ENCODE measurements at regions not wholly inside any gene's neighbourhood (a gene's known extent, or its start where the extent isn't known, plus 50 kb on each side); places are given as distances from the start of the nearest gene placed in this dataset.

DNA sequence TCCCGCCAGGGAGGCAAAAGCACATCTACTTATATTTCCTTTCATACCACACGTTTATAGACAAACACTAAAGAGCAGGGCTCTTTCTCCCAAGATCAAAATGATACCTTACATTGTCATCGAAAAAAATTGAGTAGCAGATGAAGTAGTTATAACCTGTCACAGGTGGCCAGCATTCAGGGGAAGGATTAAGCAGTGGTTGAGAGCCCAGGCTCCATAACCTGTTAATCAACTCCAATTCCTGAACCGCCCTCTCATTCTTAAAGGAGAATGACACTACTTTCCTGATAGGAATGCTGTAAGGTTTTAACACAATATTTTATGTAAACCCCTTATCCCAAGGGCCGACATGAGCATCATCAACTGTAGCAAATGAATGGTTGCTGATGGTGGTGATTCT, 268.9 kb upstream of the KCNIP4 start:
- DNase-seq (ENCODE audit: low spot score) = no peak

GRCh38 chr4:22216278-22216677, 267.7 kb upstream of the KCNIP4 start:
- DNase-seq (ENCODE audit: low spot score) = no peak

DNA sequence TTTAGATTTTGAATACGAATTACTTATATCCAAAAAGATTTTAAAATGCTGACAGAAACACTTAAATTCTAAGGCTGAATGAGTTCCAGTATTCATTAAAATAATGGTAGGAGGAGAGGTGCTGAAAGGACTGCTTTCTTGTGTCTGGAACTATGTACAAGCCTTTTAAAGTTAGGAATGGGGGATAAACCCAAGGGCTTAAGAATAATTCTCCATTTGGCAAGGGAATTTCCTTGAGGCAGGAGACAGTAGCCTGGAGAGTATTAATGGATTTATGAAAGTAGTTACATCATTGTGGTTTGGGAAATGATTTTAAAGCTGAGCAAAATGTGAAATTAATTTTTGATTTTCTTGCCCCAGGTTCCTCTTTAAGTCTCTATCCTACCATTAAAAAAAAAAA, 266.5 kb upstream of the KCNIP4 start:
- no peak for DNase-seq (ENCODE audit: low spot score)

DNA sequence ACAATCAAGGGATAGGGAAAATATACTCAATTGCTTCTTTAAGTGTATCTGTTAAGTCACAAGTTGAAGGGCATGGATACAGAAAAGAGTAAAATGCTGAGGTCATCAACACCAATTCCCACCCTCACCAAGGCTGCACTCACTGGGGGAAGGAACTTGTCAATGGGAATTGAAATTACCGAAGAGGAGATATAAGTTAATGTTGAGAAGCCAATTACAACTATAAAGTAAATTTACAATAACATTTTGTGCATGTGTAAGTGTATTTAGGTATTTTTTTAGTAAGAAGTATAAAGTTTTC, 255.1 kb upstream of the KCNIP4 start:
- no peak for DNase-seq (ENCODE audit: low spot score)

GRCh38 chr4:22202975-22203710, 254.6 kb upstream of the KCNIP4 start:
- DNase-seq (ENCODE audit: low spot score) = peak; percentile 35

DNA sequence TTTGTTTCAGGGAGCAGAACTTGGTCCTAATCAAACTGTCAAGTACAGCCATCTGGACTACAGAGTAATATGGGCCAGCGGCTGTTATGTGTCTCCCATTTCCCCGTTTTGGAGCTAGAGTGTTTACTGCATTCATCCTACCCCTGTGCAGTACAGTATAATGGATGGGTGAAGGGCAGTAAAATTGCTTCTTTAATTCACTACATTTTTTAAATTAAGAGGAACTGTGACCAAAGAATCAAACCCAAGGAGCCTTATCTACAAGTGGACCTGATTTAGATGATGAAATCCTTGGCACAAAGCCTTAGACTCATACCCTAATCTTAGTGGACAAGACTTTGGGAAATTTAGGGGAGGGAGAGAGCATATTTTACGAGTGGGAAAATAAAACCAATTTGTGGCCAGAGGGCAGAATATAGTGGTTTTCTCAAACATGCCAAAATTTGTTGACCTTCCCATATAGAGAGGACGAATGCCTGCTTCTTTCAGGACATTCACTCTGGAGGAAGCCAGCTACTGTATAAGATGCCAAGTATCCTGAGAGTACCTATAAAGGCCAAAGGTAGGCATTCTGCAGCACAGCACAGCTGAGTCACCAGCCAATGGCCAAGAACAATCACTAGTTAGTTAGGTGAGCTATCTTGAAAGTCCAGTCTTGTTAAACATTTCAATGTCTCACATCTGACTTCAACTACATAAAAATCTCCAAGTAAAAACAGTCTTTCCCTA, 253.8 kb upstream of the KCNIP4 start:
- peak; percentile 73 for DNase-seq (ENCODE audit: low spot score)

DNA sequence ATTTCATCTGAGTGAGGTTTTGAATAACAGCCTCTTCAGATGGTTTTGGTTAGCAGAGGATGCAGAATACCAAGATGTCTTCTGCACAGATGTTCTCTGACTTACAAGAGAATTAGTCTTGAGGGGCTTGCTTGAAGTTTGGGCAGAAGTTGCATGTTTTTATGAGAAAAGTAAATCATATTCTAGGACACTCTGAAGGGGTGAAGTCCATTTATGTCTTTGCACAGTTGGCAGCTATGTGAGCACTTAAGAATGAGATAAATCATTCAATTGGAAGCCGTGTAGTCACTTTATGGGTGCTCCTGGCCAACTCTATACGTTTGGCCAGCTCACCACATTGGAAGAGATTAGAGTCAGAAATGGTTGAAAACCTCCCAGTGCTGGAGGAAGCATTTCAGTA, 252.7 kb upstream of the KCNIP4 start:
- no peak for DNase-seq (ENCODE audit: low spot score)

- no peak for DNase-seq (ENCODE audit: low spot score)
Observed at GRCh38 chr4:22196551-22196950, 248.0 kb upstream of the KCNIP4 start.

- DNase-seq (ENCODE audit: low spot score) = peak; percentile 42
Observed at GRCh38 chr4:22192084-22192511, 243.5 kb upstream of the KCNIP4 start.

- no peak for DNase-seq (ENCODE audit: low spot score)
Observed at GRCh38 chr4:22191565-22191964, 243.0 kb upstream of the KCNIP4 start.

- peak; percentile 94 for DNase-seq (ENCODE audit: low spot score)
Observed at GRCh38 chr4:22190855-22191254, 242.3 kb upstream of the KCNIP4 start.

DNA sequence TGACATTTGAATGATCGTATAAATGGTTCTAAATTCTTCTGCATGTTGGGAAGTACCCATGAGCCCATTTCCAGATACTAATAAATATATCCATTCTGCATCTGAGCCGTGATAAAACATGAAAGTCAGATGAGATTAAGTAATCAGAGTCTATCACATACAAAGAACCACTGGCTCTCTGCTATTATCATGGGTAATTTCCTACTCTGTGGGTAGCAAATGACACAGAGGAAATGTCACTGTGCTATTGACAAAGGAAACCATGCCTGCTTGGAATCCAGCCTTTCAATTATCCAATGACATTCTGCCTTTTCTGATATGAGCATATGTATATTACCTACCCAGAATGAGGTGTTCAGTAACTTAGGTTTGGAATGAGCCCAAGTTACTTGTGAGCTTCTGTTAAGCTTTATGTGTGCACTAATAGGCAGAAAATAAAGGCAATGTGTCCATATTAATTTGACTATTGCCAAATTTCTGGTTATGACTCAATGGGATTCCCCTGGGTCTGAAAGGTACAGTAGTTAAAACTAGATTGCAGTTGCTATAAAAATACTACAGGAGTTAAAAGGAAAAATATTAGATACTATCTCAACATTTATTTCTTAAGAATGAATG, 238.7 kb upstream of the KCNIP4 start:
- DNase-seq (ENCODE audit: low spot score) = peak; percentile 45

- DNase-seq (ENCODE audit: low spot score) = no peak
Observed at GRCh38 chr4:22181736-22182135, 233.2 kb upstream of the KCNIP4 start.

GRCh38 chr4:22179124-22179874, 230.7 kb upstream of the KCNIP4 start:
- DNase-seq (ENCODE audit: low spot score) = peak; percentile 90

DNA sequence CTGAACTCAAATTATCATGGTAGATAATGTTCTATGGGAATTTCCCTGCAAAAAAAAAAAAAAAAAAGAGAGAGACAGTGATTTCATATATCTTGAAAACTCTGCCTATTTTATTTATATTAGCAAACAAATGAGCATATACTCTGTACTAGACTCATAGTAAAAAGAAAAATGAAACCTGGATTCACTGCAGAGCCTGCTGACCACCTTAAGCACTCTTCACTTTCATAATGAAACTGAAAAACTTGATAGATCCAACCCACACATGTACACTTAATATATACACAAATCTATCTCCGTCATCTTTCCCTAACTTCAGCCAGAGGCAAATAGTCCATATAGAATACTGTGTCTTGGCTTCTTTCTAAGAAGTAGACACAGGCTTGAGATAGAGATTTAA, 226.1 kb upstream of the KCNIP4 start:
- DNase-seq (ENCODE audit: low spot score) = no peak

DNA sequence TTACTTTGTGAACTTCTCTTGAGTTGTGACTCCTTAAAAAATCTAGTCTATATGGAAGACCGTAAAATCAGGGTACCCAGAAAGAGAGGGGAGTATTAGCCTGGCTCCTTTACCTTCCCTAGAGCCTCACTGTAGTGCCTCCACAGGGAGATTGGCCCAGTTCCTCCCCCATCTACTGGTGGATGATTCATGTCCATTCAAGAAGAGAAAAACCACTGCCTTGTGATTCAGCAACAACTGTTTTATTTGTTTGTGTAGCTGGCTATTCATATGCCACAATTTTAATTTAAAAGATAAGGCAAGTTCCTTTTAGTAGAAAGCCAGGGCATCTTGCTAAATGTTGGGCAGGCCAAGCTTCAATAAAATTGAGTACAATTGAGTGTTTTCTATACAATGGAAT, 221.8 kb upstream of the KCNIP4 start:
- DNase-seq (ENCODE audit: low spot score) = peak; percentile 70

DNA sequence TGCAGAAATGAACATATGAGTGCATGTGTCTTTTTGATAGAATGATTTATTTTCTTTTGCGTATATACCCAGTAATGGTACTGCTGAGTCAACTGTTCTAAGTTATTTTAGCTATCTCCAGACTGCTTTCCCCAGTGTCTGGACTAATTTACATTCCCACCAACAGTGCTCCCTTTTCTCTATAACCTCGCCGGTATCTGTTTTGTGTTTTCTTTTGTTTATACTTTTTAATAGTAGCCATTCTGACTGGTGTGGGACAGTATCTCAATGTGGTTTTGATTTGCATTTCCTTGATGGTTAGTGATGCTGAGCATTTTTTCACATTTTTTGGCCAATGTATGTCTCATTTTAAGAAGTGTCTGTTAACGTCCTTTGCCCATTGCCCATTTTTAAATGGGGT, 218.6 kb upstream of the KCNIP4 start:
- DNase-seq (ENCODE audit: low spot score) = no peak

DNA sequence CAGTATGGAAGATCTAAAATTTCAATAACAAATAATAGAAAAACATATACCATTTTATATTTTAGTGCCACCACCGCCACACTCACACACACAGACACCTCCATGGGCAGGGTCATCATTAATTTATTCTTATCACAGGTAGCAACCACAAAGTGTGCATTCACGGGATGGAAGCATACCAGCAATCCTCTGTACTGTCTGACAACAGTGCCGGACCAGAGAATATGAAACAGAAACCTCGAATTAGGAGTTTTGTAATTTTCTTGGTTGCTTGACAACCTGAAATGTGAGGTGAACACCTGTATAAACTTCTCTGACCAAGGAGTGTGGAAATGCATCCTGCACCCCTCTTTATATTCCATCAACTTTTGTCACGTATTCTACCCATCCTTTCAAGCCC, 213.9 kb upstream of the KCNIP4 start:
- DNase-seq (ENCODE audit: low spot score) = no peak

DNA sequence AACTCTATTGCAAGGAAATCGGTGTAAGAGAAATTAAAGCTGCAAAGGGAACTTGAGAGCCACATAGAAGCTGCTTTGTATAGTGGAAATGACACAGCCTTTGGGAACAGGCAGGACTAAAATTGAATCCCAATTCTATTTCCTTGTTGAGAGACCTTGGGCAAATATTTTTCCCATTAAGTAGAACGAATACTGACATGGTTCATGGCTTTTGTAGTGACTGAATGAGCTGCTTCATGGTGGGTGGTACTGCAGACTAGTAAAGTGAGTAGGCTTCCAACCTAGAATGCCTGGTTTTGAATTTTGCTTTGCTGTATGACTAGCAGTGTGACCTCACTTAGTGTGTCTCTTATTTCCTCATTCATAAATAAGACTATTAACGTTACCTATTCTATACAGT, 182.2 kb upstream of the KCNIP4 start:
- peak; percentile 69 for DNase-seq (ENCODE audit: low spot score)

DNA sequence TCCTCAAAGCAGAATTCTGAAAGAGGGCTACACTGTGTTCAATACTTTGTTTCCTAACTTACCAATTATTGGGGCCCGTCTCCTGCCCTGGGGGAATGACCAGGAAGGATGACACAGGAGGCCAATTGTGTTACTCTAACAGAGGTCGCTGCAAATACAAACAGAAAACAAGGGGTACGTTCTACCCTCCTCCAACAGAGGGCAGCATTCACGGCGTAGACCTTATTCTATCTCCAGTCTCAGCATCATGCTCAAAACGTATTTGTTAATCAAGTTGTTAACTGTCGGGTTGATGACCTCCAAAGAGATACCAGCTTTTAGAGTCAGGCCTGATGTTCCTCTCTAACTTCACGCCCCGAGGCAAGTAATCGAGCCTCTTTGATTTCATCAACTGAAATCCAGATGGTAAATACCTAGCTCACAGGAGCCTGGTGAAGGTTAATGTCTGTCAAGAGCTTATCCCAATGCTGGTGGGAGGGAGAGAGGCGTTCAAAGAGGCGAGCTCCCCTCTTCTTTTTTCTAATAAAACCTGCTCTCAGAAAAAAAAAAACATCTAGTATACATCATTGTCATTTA, 181.0 kb upstream of the KCNIP4 start:
- DNase-seq (ENCODE audit: low spot score) = peak; percentile 52

DNA sequence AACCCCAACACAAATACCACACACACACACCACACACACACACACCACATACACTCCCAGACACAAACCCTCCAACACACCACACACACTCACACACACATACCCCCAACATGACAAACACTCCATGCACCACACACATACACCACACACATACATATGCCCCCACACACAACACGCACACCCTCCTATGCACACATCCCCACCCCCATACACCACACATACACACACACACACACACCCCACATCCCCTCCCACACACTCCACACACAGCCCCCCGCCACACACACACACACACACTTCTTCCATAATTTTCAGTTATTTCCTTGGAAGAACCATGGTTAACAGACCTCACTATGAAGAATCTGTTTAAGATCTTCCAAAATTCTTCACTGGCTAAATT, 173.5 kb upstream of the KCNIP4 start:
- no peak for DNase-seq (ENCODE audit: low spot score)

- no peak for DNase-seq (ENCODE audit: low spot score)
Observed at GRCh38 chr4:22115262-22115661, 166.7 kb upstream of the KCNIP4 start.
